Ovary (tissue), 3 donors: ENCODE measurements at regions not wholly inside any gene's neighbourhood (a gene's known extent, or its start where the extent isn't known, plus 50 kb on each side); places are given as distances from the start of the nearest gene placed in this dataset.

Experiments
- CTCF ChIP-seq, 3 donors: fragments of 450-650 bp in 2 of 3; fragments of 200-600 bp in 1 of 3; IDR thresholded peaks; one replicate each; pipeline versions ENCODE4 v1.5.1 to v1.8.0; 2016 to 2022; ENCODE audit warnings: antibody characterized with exemption in 3 of 3, mild to moderate bottlenecking in 1 of 3
- EP300 ChIP-seq: sonication (generic); formaldehyde crosslinking; IDR thresholded peaks from one replicate; pipeline ENCODE4 v1.6.1; 2017; ENCODE audit warnings: antibody characterized with exemption
- POLR2A ChIP-seq: fragments of 450-650 bp; IDR thresholded peaks from one replicate; pipeline ENCODE4 v1.6.1; 2017; ENCODE audit warnings: antibody characterized with exemption, mild to moderate bottlenecking, moderate library complexity
- donor health status: DM: no; HTN: no; CAD: no.

GRCh38 chr3:63097396-63097795, 180.7 kb upstream of the SYNPR start:
- no peak for TF ChIP-seq CTCF (IDR thresholded peaks at IDR 0.05)
- no peak for TF ChIP-seq POLR2A
- no peak for TF ChIP-seq EP300
